GM19452 (cell line): ENCODE measurements at regions not wholly inside any gene's neighbourhood (a gene's known extent, or its start where the extent isn't known, plus 50 kb on each side); places are given as distances from the start of the nearest gene placed in this dataset.

Source experiments
- ATAC-seq: cut with Tn5 transposase; IDR thresholded peaks from one replicate; pipeline ENCODE4 v1.9.1; 2021; ENCODE audit not compliant: unreplicated experiment

GRCh38 chr13:34037636-34038540 lies 219.9 kb downstream of the RFC3 start:
- ATAC-seq = no peak

- ATAC-seq = no peak
Observed at GRCh38 chr13:34038541-34039068, 220.7 kb downstream of the RFC3 start.

GRCh38 chr13:34039678-34040077 lies 221.7 kb downstream of the RFC3 start:
- no peak for ATAC-seq

- ATAC-seq = no peak
Observed at GRCh38 chr13:34040863-34041262, 222.9 kb downstream of the RFC3 start.

GRCh38 chr13:34044041-34044440 lies 226.1 kb downstream of the RFC3 start:
- no peak for ATAC-seq

- ATAC-seq = no peak
Observed at GRCh38 chr13:34044660-34045080, 226.7 kb downstream of the RFC3 start.

- no peak for ATAC-seq
Observed at GRCh38 chr13:34046457-34046856, 228.5 kb downstream of the RFC3 start.

GRCh38 chr13:34048652-34049051 lies 230.7 kb downstream of the RFC3 start:
- no peak for ATAC-seq

GRCh38 chr13:34056733-34057258 lies 238.8 kb downstream of the RFC3 start:
- ATAC-seq = no peak

GRCh38 chr13:34064456-34065205 lies 246.7 kb downstream of the RFC3 start:
- no peak for ATAC-seq

GRCh38 chr13:34065928-34066327 lies 248.0 kb downstream of the RFC3 start:
- no peak for ATAC-seq

GRCh38 chr13:34066344-34066743 lies 248.4 kb downstream of the RFC3 start:
- ATAC-seq = no peak

GRCh38 chr13:34070006-34070405 lies 252.1 kb downstream of the RFC3 start:
- no peak for ATAC-seq

- ATAC-seq = no peak
Observed at GRCh38 chr13:34070544-34071303, 252.8 kb downstream of the RFC3 start.

- no peak for ATAC-seq
Observed at GRCh38 chr13:34076319-34076718, 258.4 kb downstream of the RFC3 start.

- no peak for ATAC-seq
Observed at GRCh38 chr13:34076943-34077703, 259.2 kb downstream of the RFC3 start.

- no peak for ATAC-seq
Observed at GRCh38 chr13:34078334-34078999, 260.5 kb downstream of the RFC3 start.

GRCh38 chr13:34085204-34085603 lies 267.3 kb downstream of the RFC3 start:
- no peak for ATAC-seq

GRCh38 chr13:34086281-34086680 lies 268.3 kb downstream of the RFC3 start:
- no peak for ATAC-seq

- no peak for ATAC-seq
Observed at GRCh38 chr13:34087791-34088190, 269.8 kb downstream of the RFC3 start.
